GM10266 (cell line): ENCODE measurements at regions not wholly inside any gene's neighbourhood (a gene's known extent, or its start where the extent isn't known, plus 50 kb on each side); places are given as distances from the start of the nearest gene placed in this dataset.

Source experiments
- DNase-seq: peaks from one replicate; pipeline ENCODE4 v3.0.0; 2012; ENCODE audit errors: extremely low spot score
- TF ChIP-seq, protein P1 (sequence below): IDR thresholded peaks from 2 replicates; pipeline ENCODE4 v1.5.1; 2012; ENCODE audit warnings: mild to moderate bottlenecking, low read depth; ENCODE audit not compliant: control insufficient read depth, insufficient read depth; ENCODE audit errors: missing control alignments

DNA sequence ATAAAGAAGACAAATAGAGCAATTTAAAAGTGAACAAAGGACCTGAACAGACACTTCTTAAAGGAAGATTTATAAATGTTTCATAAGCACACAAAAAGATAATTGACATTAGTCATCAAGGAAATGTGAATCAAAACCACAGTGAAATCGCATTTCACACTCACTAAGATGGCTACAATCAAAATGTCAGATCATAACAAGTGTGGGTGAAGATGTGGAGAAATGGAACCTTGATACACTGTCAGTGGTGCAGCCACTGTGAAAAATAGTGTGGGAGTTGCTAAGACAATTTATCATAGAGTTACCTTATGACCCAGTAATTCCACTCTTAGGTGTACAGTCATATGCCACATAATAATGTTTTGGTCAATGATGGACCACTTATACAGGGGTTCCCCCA is 54.5 kb upstream of the HTR4 start:
- TF ChIP-seq, protein P1, sequence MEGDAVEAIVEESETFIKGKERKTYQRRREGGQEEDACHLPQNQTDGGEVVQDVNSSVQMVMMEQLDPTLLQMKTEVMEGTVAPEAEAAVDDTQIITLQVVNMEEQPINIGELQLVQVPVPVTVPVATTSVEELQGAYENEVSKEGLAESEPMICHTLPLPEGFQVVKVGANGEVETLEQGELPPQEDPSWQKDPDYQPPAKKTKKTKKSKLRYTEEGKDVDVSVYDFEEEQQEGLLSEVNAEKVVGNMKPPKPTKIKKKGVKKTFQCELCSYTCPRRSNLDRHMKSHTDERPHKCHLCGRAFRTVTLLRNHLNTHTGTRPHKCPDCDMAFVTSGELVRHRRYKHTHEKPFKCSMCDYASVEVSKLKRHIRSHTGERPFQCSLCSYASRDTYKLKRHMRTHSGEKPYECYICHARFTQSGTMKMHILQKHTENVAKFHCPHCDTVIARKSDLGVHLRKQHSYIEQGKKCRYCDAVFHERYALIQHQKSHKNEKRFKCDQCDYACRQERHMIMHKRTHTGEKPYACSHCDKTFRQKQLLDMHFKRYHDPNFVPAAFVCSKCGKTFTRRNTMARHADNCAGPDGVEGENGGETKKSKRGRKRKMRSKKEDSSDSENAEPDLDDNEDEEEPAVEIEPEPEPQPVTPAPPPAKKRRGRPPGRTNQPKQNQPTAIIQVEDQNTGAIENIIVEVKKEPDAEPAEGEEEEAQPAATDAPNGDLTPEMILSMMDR: no peak
- no peak for DNase-seq

DNA sequence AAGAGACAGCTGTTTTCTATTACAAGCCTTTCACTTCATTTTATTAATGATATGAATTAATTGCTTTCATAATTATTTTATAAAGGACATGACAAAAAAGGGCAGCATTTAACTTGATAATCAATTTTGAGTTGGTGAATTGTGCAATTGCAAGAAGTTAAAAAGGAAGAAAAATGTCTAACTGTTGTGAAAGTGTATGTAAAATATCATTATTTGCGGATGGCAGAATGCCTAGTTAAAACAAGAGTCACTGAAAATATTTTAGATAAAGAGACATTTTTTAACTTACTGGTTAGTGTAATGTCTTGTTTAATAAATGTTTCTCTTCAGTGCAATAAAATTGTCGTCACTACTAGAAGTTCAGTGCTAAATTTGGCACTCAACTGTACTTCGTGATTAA is 57.6 kb upstream of the HTR4 start:
- TF ChIP-seq, protein P1: no peak
- no peak for DNase-seq

DNA sequence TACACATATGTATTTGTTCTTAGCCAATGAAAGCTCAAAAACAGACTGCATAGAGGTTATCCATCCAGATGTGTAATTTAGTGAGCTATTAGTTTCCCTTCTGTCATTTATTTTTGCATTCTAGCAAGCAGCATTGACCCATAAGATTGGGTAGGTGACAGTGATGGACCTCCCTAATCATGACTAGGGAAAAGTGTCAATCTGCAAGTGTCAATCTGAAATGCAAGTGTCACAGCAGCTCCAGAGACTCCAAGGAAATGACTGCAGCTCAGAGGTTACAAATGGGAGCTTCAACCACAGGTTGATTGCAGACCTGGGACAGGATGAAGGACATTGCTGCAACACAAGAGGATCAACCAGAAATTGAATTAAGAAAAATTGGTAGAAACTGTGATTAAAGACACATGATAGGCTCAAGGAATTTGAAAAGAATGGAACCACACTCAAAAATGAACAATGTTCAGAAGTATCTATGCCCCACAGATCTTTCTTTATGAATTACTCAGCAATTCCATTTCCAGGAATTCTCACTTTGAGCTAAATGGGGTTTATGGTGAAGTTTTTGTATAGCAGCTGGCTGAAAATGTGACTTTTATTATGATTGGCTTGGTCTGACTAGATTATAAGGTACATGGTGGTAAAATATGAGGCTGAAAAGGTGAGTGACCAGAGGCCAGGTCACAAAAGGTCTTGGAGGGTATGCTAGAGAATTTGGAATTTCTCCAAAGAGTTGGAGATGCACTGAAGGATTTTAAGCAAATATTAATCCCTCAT is 59.6 kb upstream of the HTR4 start:
- TF ChIP-seq, protein P1: no peak

DNA sequence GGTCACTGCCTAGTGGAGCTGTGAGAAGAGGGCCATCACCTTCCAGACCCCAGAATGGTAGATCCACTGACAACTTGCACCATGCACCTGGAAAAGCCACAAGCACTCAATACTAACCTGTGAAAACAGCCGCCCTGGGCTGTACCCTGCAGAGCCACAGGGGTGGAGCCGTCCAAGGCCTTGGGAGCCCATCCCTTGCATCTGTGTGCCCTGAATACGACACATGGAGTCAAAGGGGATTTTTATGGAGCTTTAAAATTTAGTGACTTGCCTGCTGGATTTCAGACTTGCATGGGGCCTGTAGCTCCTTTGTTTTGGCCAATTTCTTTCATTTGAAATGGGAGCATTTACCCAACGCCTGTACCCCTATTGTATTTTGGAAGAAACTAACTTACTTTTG is 62.4 kb upstream of the HTR4 start:
- TF ChIP-seq, protein P1: no peak
- no peak for DNase-seq

More for the DNA sequence above, 59.6 kb upstream of the HTR4 start:
- no peak for DNase-seq

DNA sequence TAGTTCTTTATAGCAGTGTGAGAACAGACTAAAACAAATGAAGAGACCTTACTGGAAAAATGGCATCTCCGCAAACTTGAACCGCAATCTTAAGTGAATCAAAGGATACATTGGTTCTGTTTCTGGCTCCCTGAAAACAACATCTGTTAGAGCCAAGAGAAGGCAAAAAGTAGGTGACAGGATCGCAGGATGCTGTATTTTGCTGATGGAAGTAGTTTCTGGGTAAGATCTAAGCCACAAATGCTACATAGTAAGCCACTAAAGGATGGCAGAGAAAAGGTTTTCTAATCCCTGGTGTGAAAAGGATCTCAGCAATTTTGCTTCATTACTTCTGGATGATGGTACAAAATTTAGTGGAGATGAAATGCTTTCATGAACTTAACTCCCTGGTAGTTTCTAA is 63.3 kb upstream of the HTR4 start:
- DNase-seq: no peak
- TF ChIP-seq, protein P1: no peak

DNA sequence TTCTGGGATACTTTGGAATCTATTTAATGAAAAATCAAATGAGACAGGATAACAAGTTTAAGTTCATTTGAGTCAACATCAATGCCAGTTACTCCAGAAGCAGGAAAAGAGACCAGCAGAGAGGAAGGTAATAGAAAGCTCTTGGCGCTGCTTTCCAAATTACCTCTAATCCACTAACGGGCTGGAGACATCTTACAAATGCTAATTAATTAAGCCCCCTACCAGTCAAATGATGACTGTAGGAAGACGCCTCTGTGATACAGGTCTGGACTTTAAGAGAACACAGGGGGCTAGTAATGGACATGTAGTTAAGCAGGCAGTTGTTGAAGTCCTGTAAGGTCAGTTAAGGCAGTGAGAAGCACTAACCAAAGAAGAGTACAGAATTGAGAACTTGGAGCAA is 65.3 kb upstream of the HTR4 start:
- TF ChIP-seq, protein P1: no peak
- DNase-seq: no peak

DNA sequence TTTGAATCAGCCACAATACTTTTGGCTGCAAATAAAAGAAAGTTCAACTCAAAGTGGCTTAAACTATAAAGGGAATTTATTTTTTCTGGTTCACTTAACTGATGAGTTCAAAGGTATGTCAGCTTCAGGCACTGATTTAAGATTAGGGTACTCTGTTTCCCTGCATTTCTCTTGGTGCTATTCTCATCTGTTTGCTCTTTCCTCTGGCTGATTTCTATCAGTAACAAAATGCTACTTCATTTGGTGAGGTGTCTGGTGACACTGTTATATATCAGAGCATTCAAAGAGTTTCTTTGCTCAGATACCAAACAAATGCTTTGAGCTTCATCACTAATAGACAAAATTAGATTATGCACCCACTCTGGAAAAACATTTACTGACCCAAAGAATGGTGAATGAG is 65.9 kb upstream of the HTR4 start:
- TF ChIP-seq, protein P1: no peak
- DNase-seq: no peak
